ENCODE measurements at regions not wholly inside any gene's neighbourhood (a gene's known extent, or its start where the extent isn't known, plus 50 kb on each side); places are given as distances from the start of the nearest gene placed in this dataset.

DNA sequence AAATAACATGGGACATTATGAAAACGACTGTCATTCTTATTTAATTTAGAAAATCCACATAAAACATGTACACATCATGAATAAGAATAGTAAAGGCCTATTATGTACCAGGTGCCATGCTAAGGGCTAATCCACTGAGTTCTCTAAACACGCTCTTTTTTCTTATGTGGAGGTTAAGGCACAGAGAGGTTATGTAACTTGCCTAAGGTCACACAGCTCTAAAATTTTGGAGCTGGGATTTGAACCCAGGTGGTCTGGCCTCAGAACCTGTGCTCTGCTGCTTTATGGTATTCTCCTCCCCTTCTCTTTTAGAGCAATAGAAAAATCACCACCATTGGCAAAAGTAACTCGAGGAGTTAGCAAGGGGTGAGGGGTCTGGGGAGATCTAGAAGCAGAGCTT lies 156.9 kb upstream of the ZNF536 start:
- TF ChIP-seq EZH2 (IDR thresholded peaks at IDR 0.05; ENCODE audit: borderline replicate concordance, insufficient read depth, low read depth, low read length, poor library complexity, severe bottlenecking): no peak
- TF ChIP-seq, protein P1, sequence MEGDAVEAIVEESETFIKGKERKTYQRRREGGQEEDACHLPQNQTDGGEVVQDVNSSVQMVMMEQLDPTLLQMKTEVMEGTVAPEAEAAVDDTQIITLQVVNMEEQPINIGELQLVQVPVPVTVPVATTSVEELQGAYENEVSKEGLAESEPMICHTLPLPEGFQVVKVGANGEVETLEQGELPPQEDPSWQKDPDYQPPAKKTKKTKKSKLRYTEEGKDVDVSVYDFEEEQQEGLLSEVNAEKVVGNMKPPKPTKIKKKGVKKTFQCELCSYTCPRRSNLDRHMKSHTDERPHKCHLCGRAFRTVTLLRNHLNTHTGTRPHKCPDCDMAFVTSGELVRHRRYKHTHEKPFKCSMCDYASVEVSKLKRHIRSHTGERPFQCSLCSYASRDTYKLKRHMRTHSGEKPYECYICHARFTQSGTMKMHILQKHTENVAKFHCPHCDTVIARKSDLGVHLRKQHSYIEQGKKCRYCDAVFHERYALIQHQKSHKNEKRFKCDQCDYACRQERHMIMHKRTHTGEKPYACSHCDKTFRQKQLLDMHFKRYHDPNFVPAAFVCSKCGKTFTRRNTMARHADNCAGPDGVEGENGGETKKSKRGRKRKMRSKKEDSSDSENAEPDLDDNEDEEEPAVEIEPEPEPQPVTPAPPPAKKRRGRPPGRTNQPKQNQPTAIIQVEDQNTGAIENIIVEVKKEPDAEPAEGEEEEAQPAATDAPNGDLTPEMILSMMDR (IDR thresholded peaks at IDR 0.05): no peak
